ENCODE measurements at regions not wholly inside any gene's neighbourhood (a gene's known extent, or its start where the extent isn't known, plus 50 kb on each side); places are given as distances from the start of the nearest gene placed in this dataset.

GRCh38 chr10:94138391-94138790, 144.7 kb downstream of the PLCE1 start:
- H3K36me3 ChIP-seq (ENCODE audit: low read depth, missing control alignments), result no peaks in the 10 kb centered on the region
- WGBS, 2 donors, result 93 to 100% methylated on average over 2 of the region's 2 CpGs
- H3K27me3 ChIP-seq, result no peaks in the 10 kb centered on the region
- intact Hi-C loops (cut with DNase I; ENCODE audit: low total_unique reads), result no loop called here
- H3K4me3 ChIP-seq, result no peak overlapping the region
- no peaks in the 10 kb centered on the region for H3K9me3 ChIP-seq
- TF ChIP-seq CTCF (IDR thresholded peaks at IDR 0.05), result no peak
- no peak for TF ChIP-seq POLR2A (IDR thresholded peaks at IDR 0.05)
- no peak for DNase-seq
- peaks cover 2% of the 10 kb centered on the region for H3K4me1 ChIP-seq
- no peak overlapping the region for H3K27ac ChIP-seq

- Histone ChIP-seq H3K4me1 (no peaks in the 10 kb centered on the region), H3K27me3 (no peaks in the 10 kb centered on the region), H3K27ac (no peak overlapping the region), H3K36me3 (ENCODE audit: low read depth, missing control alignments) (no peaks in the 10 kb centered on the region), H3K4me3 (no peak overlapping the region), H3K9me3 (no peaks in the 10 kb centered on the region)
- TF ChIP-seq CTCF (IDR thresholded peaks at IDR 0.05) (no peak), POLR2A (IDR thresholded peaks at IDR 0.05) (no peak)
- no peak for DNase-seq
- intact Hi-C loops (cut with DNase I; ENCODE audit: low total_unique reads), result no loop called here
These were observed 149.5 kb downstream of the PLCE1 start for GRCh38 chr10:94143261-94143660.

- no peak overlapping the region for H3K4me3 ChIP-seq
- intact Hi-C loops (cut with DNase I; ENCODE audit: low total_unique reads), result no loop called here
- DNase-seq, result no peak
These were observed 152.6 kb downstream of the PLCE1 start for GRCh38 chr10:94146313-94146712.

GRCh38 chr10:94146746-94147145, 153.0 kb downstream of the PLCE1 start:
- WGBS, 2 donors, result 95 to 96% methylated on average over 5 of the region's 5 CpGs
- Histone ChIP-seq H3K36me3 (ENCODE audit: low read depth, missing control alignments) (no peaks in the 10 kb centered on the region), H3K27me3 (no peaks in the 10 kb centered on the region), H3K4me3 (no peak overlapping the region), H3K27ac (no peak overlapping the region), H3K9me3 (no peaks in the 10 kb centered on the region), H3K4me1 (no peaks in the 10 kb centered on the region)
- TF ChIP-seq POLR2A (IDR thresholded peaks at IDR 0.05), result no peak
- TF ChIP-seq CTCF (IDR thresholded peaks at IDR 0.05), result no peak
- DNase-seq, result no peak
- intact Hi-C loops (cut with DNase I; ENCODE audit: low total_unique reads), result no loop called here

More at GRCh38 chr10:94146313-94146712, 152.6 kb downstream of the PLCE1 start:
- 95% methylated on average over 8 of the region's 8 CpGs for WGBS, 2 donors
- Histone ChIP-seq H3K4me1 (no peaks in the 10 kb centered on the region), H3K27me3 (no peaks in the 10 kb centered on the region), H3K36me3 (ENCODE audit: low read depth, missing control alignments) (no peaks in the 10 kb centered on the region), H3K27ac (no peak overlapping the region), H3K9me3 (no peaks in the 10 kb centered on the region)
- TF ChIP-seq POLR2A (IDR thresholded peaks at IDR 0.05) (no peak), CTCF (IDR thresholded peaks at IDR 0.05) (no peak)

- TF ChIP-seq CTCF (IDR thresholded peaks at IDR 0.05), result no peak
- no peak for TF ChIP-seq POLR2A (IDR thresholded peaks at IDR 0.05)
These were observed 156.0 kb downstream of the PLCE1 start for GRCh38 chr10:94149702-94150101.

More at GRCh38 chr10:94149702-94150101, 156.0 kb downstream of the PLCE1 start:
- H3K36me3 ChIP-seq (ENCODE audit: low read depth, missing control alignments), result no peaks in the 10 kb centered on the region
- no peaks in the 10 kb centered on the region for H3K27me3 ChIP-seq
- H3K9me3 ChIP-seq, result no peaks in the 10 kb centered on the region
- H3K4me1 ChIP-seq, result no peaks in the 10 kb centered on the region
- no peak overlapping the region for H3K27ac ChIP-seq
- intact Hi-C loops (cut with DNase I; ENCODE audit: low total_unique reads), result no loop called here
- no peak overlapping the region for H3K4me3 ChIP-seq
- 86 to 93% methylated on average over 2 of the region's 2 CpGs for WGBS, 2 donors
- no peak for DNase-seq

Measured in testis (tissue), 2 donors.